Gastrocnemius medialis (tissue), 4 donors: ENCODE measurements at regions not wholly inside any gene's neighbourhood (a gene's known extent, or its start where the extent isn't known, plus 50 kb on each side); places are given as distances from the start of the nearest gene placed in this dataset.

Experiments
- ATAC-seq, 2 donors: fragments of 150-250 bp; one replicate each; pipeline ENCODE4 v1.9.1; 2016
- DNase-seq, 2 donors: peaks; one replicate each; pipeline ENCODE4 v3.0.0-alpha.2; 2019
- H3K27ac ChIP-seq, 4 donors: fragments of 200-600 bp; sonication (generic); 1 replicate in 1 of 4; 2 replicates in 3 of 4; pipeline ENCODE4 v1.5.1; 2016 to 2018; ENCODE audit warnings: mild to moderate bottlenecking in 2 of 4, moderate library complexity in 1 of 4
- H3K27me3 ChIP-seq, 3 donors: fragments of 200-600 bp; sonication (generic) in 2 of 3; 1 replicate in 1 of 3; 2 replicates in 2 of 3; pipeline versions ENCODE4 v1.5.1 to v1.6.0; 2016 to 2019; ENCODE audit warnings: mild to moderate bottlenecking in 1 of 3, moderate library complexity in 1 of 3
- H3K36me3 ChIP-seq, 2 donors: fragments of 200-600 bp; sonication (generic) in 1 of 2; one replicate each; pipeline ENCODE4 v1.5.1; 2017 to 2018
- H3K4me1 ChIP-seq, 2 donors: fragments of 200-600 bp; sonication (generic) in 1 of 2; one replicate each; pipeline ENCODE4 v1.5.1; 2016 to 2017; ENCODE audit warnings: mild to moderate bottlenecking in 2 of 2
- H3K4me3 ChIP-seq, 4 donors: fragments of 200-600 bp; sonication (generic) in 3 of 4; 1 replicate in 1 of 4; 2 replicates in 3 of 4; pipeline ENCODE4 v1.5.1; 2016 to 2019; ENCODE audit warnings: mild to moderate bottlenecking in 2 of 4
- H3K9me3 ChIP-seq, 3 donors: fragments of 200-600 bp; sonication (generic) in 2 of 3; 1 replicate in 1 of 3; 2 replicates in 2 of 3; pipeline ENCODE4 v1.5.1; 2016 to 2019
- POLR2A ChIP-seq, 2 donors: fragments of 450-650 bp; IDR thresholded peaks; one replicate each; pipeline ENCODE4 v1.6.1; 2017; ENCODE audit warnings: antibody characterized with exemption in 2 of 2, mild to moderate bottlenecking in 2 of 2, moderate library complexity in 2 of 2
- in situ Hi-C, 4 donors: fragments of 200-750 bp; cut with MboI; loops; one replicate each; pipeline versions ENCODE4 v1.15.0 to v1.8.0; 2017; ENCODE audit warnings: low sequenced_read_pairs in 4 of 4
- intact Hi-C: fragments of 100-400 bp; cut with DNase I; formaldehyde crosslinking; loops from one replicate; pipeline ENCODE4 v1.15.1; 2023; ENCODE audit warnings: low total_unique reads
- TF ChIP-seq, protein P1 (sequence below), 5 experiments: fragments of 450-650 bp in 3 of 5; fragments of 200-600 bp in 2 of 5; sonication (generic) in 2 of 5; IDR thresholded peaks in 4 of 5; conservative IDR thresholded peaks in 1 of 5; 1 replicate in 4 of 5; 2 replicates in 1 of 5; pipeline ENCODE4 v1.5.1; 2016 to 2019; ENCODE audit warnings: antibody characterized with exemption in 5 of 5, mild to moderate bottlenecking in 3 of 5, moderate library complexity in 3 of 5

DNA sequence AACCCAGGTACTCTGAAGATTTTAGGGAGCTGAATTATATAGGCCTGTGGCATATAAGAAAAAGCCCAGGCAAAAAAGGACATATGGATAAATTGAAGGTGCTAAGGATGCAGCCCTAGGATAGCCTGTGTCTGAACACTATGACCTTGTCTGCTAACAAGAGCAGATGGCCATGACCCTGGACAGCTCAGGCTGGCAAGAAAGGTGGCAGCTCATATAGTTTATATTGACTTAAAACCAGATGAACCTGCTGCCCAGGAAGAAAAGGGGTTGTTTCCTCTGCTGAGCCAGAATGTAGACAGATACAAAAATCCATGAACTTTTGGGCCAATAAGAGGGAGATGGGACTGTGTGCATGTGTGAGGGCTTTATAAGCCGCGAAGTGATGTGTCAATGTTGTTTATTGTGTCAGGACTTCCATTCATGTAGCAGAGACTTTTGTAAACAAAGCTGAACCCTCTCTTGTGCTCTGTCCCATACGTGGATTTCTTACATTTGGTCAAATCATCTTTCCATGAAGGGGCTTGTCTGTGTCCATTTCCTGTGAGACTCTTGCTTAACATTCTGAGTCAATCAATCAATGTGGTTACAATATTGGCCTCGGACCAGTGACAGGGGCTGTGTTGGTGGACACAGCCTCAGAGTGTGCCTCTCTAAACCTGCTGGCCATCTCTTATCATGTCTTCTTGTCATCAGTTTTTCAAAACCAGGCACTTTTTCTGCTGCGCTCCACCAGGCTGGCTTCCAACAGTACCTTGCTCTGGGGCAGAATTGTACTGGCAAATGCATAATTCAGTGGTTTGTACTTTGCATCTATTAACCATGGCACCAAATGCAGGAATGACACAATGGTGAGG lies 321.2 kb downstream of the WDR72 start:
- Histone ChIP-seq H3K27me3 (no peaks in the 10 kb centered on the region), H3K4me3 (no peak overlapping the region), H3K9me3 (no peaks in the 10 kb centered on the region), H3K4me1 (no peaks in the 10 kb centered on the region), H3K27ac (no peak overlapping the region), H3K36me3 (no peaks in the 10 kb centered on the region)
- in situ Hi-C loops (no loop called here), intact Hi-C loops (no loop called here)
- TF ChIP-seq, protein P1, sequence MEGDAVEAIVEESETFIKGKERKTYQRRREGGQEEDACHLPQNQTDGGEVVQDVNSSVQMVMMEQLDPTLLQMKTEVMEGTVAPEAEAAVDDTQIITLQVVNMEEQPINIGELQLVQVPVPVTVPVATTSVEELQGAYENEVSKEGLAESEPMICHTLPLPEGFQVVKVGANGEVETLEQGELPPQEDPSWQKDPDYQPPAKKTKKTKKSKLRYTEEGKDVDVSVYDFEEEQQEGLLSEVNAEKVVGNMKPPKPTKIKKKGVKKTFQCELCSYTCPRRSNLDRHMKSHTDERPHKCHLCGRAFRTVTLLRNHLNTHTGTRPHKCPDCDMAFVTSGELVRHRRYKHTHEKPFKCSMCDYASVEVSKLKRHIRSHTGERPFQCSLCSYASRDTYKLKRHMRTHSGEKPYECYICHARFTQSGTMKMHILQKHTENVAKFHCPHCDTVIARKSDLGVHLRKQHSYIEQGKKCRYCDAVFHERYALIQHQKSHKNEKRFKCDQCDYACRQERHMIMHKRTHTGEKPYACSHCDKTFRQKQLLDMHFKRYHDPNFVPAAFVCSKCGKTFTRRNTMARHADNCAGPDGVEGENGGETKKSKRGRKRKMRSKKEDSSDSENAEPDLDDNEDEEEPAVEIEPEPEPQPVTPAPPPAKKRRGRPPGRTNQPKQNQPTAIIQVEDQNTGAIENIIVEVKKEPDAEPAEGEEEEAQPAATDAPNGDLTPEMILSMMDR (IDR thresholded peaks at IDR 0.05 in 4 of 5, conservative IDR thresholded peaks at IDR 0.05 in 1 of 5), result no peak
- TF ChIP-seq POLR2A (IDR thresholded peaks at IDR 0.05), result no peak
- no peak for ATAC-seq
- no peak for DNase-seq

DNA sequence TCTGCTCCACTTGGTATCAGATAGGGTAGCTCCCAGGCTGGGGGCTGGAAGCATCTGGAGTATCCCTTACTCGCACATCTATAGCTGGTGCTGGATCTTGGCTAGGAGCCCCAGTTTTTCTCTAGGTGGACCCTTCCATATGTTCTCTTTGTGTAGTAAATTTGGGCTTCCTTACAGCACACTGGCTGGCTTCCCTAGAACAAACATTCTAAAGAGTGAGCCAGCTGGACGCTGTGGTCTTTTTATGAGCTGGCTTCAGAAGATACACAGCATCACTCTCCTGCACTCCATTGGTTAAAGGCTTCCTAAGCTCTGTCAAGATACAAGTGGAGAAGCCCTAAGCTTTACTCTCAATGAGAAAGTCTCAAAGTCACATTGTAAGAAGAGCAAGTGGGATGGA lies 322.1 kb downstream of the WDR72 start:
- H3K27me3 ChIP-seq, result no peaks in the 10 kb centered on the region
- intact Hi-C loops, result no loop called here
- no peak for TF ChIP-seq POLR2A (IDR thresholded peaks at IDR 0.05)
- TF ChIP-seq, protein P1 (IDR thresholded peaks at IDR 0.05 in 4 of 5, conservative IDR thresholded peaks at IDR 0.05 in 1 of 5), result no peak
- no peaks in the 10 kb centered on the region for H3K36me3 ChIP-seq
- no peaks in the 10 kb centered on the region for H3K9me3 ChIP-seq
- no peak for ATAC-seq
- in situ Hi-C loops, result no loop called here
- no peaks in the 10 kb centered on the region for H3K4me1 ChIP-seq
- no peak for DNase-seq
- H3K4me3 ChIP-seq, result no peak overlapping the region
- H3K27ac ChIP-seq, result no peak overlapping the region

DNA sequence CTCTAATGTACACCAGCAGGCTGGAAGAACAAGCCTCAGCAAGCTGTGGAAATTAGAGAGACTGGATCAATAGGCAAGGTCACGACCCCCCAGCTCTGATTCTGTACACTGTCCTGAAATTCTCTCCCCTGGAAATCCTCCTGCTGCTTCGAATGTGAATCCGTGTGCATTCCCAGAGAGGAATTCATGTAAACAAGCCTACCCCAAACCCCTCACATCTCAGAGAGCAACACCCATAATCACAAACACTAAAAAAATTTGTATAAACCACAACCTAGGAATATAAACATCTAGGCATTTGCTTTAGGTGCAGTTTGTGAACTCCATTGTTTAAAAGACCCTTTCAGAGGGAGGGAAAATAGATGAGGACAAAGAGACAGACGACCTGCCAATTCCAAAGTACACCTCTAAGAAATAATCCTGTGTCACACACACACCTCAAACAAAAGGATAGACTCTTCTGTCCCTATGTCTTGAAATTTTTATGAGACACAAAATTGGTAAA lies 325.2 kb downstream of the WDR72 start:
- no peaks in the 10 kb centered on the region for H3K4me1 ChIP-seq
- ATAC-seq, result no peak
- DNase-seq, result no peak
- intact Hi-C loops, result no loop called here
- no peak overlapping the region for H3K27ac ChIP-seq
- no peaks in the 10 kb centered on the region for H3K9me3 ChIP-seq
- in situ Hi-C loops, result no loop called here
- TF ChIP-seq, protein P1 (IDR thresholded peaks at IDR 0.05 in 4 of 5, conservative IDR thresholded peaks at IDR 0.05 in 1 of 5), result no peak
- no peak for TF ChIP-seq POLR2A (IDR thresholded peaks at IDR 0.05)
- no peaks in the 10 kb centered on the region for H3K27me3 ChIP-seq
- no peak overlapping the region for H3K4me3 ChIP-seq
- H3K36me3 ChIP-seq, result no peaks in the 10 kb centered on the region

DNA sequence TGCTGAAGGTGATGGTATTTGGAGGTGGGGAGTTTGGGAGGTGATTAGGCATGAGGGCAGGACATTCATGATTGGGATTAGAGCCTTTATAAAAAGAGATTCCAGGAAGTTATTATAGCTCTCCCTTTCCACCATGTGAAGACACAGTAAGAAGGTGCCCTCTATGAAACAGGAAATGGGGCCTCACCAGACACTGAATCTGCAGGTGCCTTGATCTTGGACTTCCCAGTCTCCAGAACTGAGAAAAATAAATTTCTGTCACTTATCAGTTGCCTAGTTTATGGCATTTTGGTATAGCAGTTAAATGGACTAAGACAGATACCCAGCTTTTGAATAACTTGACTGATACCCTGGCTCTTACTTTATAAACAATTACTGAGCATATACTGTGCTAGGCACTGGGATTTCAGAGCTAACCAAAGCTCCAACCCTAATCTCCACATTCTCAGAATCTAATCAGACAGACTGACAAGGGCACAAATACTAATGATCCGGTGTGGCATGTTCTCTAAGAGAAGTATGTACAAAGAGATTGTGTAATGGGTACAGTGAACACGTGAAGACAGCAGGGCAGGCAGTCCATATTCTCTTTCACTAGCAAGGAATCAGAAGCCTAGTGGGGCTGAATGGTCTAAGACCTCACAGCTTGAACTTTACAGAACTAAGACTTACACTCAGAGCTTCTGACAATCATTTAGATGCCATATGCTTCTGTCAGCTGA lies 343.1 kb downstream of the WDR72 start:
- no peak overlapping the region for H3K4me3 ChIP-seq
- in situ Hi-C loops (no loop called here), intact Hi-C loops (no loop called here)
- no peaks in the 10 kb centered on the region for H3K27me3 ChIP-seq
- H3K36me3 ChIP-seq, result no peaks in the 10 kb centered on the region
- H3K9me3 ChIP-seq, result no peaks in the 10 kb centered on the region
- DNase-seq (no peak), ATAC-seq (no peak)
- TF ChIP-seq, protein P1 (IDR thresholded peaks at IDR 0.05 in 4 of 5, conservative IDR thresholded peaks at IDR 0.05 in 1 of 5), result no peak
- no peak for TF ChIP-seq POLR2A (IDR thresholded peaks at IDR 0.05)
- H3K27ac ChIP-seq, result no peak overlapping the region
- H3K4me1 ChIP-seq, result no peaks in the 10 kb centered on the region
